GM19025 (cell line): ENCODE measurements at regions not wholly inside any gene's neighbourhood (a gene's known extent, or its start where the extent isn't known, plus 50 kb on each side); places are given as distances from the start of the nearest gene placed in this dataset.

Source experiments
- ATAC-seq: cut with Tn5 transposase; IDR thresholded peaks from one replicate; pipeline ENCODE4 v1.9.1; 2021; ENCODE audit warnings: mild to moderate bottlenecking, low read depth, moderate library complexity; ENCODE audit not compliant: unreplicated experiment

DNA sequence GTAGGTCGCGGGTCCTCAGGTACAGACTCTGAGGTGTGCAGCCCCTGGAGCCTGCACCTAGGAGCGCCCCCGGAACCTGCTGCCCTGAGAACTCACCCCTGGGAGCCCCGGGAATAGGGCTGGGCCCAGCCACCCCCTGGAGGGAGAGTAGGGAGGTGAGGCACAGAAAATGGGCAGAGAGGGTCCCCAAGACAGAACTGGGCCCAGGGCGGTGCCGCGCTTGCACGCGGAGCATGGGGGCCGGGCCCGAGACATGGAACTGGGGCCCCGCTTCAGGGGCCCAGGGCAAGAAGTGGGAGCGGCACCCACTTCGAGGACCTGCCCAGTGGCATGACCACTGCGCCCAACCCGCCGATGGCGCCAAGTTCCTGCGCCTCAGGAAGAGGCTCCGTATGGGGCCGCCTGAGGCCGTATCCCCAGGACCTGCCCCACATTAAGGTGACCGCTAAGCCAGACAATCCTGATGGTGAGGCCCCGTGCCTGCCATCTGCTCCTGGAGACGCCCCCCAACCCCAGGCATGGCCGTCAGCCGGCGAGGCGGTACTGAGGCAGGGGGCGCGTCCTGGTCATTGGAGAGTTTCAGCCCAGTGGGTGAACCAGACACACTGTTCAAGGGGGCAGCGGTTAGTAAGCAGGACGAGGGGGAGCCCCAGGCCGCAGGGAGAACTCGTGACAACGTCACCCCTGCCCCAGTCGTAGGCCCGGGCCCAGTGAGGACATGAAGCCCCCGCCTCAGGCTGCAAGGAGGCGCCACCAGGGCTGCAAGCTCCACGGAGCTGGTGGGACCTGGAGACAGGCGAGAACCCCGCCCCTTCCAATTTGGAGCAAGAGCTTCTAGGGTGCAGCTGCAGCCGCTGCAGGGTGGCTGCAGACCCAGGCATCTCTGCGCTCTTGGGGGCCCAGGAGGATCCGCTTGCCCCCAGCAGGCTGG, 89.5 kb upstream of the PUM3 start:
- ATAC-seq: no peak

DNA sequence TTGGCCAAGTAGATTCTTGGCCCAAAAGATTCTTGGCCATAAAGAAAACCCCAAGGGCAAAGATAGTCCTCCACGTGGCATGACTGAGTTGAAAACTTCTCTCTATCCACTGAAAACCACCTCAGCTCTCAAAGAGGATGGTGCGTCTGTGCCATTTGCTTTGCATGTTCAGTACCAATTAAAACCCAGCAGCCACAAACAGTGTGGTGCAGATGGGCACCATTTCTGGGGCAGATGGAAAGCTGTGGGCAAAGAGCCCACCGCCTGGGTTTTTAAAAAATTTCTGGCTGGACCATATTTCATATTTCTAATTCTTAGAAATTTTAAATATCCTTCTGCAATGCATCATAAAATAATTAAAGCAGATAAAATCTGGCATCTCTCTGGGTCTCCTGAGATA, 84.5 kb upstream of the PUM3 start:
- ATAC-seq: no peak

DNA sequence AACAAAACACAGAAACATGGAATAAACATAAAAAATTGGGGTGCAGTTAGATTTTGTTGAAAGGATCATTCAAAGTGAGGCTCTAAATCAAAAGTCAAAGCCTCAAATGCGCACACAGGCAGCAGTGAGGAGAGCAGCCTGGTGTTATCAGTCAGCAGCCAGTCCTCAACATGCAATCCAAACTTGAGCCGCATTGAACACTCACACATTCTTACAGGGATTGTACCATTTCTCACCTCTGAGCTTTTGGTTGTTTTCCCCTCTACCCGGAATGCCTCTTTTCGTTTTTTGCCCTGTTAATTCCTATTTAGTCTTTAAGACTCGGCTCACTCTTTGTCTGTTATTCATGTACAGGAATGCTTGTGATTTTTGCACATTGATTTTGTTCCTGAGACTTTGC, 81.1 kb upstream of the PUM3 start:
- no peak for ATAC-seq

DNA sequence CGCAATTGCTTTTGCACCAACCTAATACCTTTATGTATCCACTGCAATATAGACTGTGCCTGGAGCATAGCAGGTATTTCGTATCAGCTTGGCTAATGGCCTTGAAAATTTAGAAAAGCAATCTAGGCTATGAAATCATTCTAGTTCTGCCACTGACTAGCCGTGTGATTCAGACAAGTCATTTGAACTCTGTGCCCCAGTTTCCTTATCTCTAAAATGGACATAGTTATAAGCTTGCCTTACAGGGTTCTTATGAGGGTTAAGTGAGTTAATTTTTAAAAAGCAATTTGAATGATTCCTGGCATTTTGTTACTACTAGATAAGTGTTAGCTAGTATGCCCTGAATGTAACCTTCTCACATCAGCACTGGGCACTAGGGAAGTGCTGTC, 80.5 kb upstream of the PUM3 start:
- no peak for ATAC-seq

- ATAC-seq: no peak
These were observed 80.0 kb upstream of the PUM3 start for GRCh38 chr9:2923766-2924379.

DNA sequence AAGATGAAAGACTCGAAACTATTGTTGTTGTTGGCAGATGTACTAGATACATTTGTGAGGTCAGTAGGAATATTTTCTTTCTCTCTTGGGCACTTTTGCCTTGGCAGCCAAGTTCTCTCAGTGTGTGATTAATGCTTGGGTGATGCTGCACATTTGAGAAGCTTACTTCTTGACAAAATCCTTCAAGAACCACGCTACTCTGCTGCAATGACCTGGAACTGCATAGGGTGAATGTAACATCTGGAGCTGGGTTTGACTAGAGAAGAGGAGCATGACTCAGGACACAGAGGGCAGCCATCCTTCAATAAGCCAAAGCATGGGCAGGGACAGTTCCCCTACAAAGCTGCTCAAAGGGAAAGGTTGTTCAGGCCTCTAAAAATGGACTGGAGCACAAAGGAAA, 75.5 kb upstream of the PUM3 start:
- no peak for ATAC-seq

GRCh38 chr9:2916382-2916985, 72.6 kb upstream of the PUM3 start:
- no peak for ATAC-seq

GRCh38 chr9:2913026-2913425, 69.1 kb upstream of the PUM3 start:
- no peak for ATAC-seq

GRCh38 chr9:2907411-2907810, 63.5 kb upstream of the PUM3 start:
- no peak for ATAC-seq

- no peak for ATAC-seq
These were observed 60.5 kb upstream of the PUM3 start for GRCh38 chr9:2904242-2904930.
